HT-29 (cell line): ENCODE measurements at regions not wholly inside any gene's neighbourhood (a gene's known extent, or its start where the extent isn't known, plus 50 kb on each side); places are given as distances from the start of the nearest gene placed in this dataset.

Experiments used
- DNase-seq: peaks from one replicate; pipeline ENCODE4 v3.0.0-alpha.2; 2015; ENCODE audit warnings: low spot score

- DNase-seq = no peak
Observed at GRCh38 chr2:62281663-62282062, 85.7 kb downstream of the B3GNT2 start.

- DNase-seq = no peak
Observed at GRCh38 chr2:62277688-62278087, 81.8 kb downstream of the B3GNT2 start.
